Skin epidermis (tissue), 12 donors: ENCODE measurements at regions not wholly inside any gene's neighbourhood (a gene's known extent, or its start where the extent isn't known, plus 50 kb on each side); places are given as distances from the start of the nearest gene placed in this dataset.
"Not testable (repeated sequence)": the region's sequence is repeated elsewhere in the genome, so short reads cannot be mapped to it uniquely, and the experiment has no call there.

Experiments used
- H3K27ac ChIP-seq, 21 experiments: fragments of 200-600 bp; sonication (generic) in 11 of 21; one replicate each; pipeline ENCODE4 v1.5.0; 2020; ENCODE audit warnings: mild to moderate bottlenecking in 3 of 21, inconsistent platforms in 2 of 21, moderate library complexity in 2 of 21
- H3K4me3 ChIP-seq, 7 experiments: fragments of 200-600 bp; sonication (generic) in 2 of 7; one replicate each; pipeline ENCODE4 v1.5.0; 2020; ENCODE audit warnings: inconsistent platforms in 2 of 7, mild to moderate bottlenecking in 2 of 7, moderate library complexity in 1 of 7

DNA sequence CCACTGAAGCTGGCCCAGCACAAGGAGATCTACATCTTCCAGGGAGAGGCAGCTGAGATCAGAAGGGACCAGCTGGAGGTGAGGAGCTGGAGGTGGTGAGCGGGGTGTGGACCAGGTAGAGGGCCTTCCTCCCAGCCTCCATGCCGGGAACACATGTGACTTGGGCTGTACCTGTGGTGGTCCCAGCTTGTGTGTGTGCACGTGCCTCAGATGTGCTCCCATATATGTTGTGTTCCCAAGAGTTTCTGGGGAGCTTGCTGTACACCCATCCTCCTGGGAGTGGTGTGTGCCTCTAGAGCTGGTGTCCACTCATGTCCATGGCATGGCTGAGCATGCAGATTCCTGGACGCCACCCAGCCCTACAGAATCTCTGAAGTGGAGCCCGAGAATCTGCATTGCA lies 183.7 kb upstream of the AKAP13 start:
- H3K27ac ChIP-seq, H3K4me3 ChIP-seq: not testable (repeated sequence)

DNA sequence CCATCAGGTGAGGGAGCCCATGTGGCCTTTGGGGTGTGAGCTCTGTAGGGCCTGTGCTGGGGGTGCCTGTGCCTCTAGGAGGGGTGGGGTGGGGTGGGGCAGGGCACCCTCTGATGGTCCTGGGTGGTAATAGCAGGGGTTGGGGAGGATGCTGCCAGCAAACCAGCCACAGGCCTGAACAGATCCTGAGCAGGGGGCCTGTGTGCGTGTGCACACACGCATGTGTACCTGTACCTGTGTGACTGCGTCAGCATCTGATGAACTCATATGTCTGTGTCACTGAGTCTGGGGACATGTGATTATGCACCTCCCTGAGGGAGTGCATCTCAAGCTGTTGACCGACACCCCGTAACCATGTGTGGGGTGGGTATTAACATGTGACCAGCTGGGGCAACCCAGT lies 182.8 kb upstream of the AKAP13 start:
- not testable (repeated sequence) for H3K27ac ChIP-seq, H3K4me3 ChIP-seq

DNA sequence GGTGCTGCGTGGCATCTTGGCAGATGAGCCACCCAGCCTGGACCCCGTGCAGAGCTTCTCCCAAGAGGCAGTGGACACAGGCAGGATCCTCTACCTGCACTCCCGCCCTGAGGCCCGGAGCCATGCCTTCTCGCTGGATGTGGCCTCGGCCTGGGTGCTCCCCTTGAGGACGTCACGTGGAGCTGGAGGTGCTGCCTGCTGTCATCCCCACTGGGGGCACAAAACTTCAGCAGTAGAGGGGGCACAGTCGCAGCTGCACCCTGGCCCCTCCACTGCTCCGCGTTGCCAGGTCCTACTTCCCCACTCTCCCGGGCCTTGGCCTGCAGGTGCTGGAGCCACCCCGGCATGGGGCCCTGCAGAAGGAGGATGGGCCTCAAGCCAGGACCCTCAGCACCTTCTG lies 182.0 kb upstream of the AKAP13 start:
- H3K4me3 ChIP-seq, H3K27ac ChIP-seq: not testable (repeated sequence)

DNA sequence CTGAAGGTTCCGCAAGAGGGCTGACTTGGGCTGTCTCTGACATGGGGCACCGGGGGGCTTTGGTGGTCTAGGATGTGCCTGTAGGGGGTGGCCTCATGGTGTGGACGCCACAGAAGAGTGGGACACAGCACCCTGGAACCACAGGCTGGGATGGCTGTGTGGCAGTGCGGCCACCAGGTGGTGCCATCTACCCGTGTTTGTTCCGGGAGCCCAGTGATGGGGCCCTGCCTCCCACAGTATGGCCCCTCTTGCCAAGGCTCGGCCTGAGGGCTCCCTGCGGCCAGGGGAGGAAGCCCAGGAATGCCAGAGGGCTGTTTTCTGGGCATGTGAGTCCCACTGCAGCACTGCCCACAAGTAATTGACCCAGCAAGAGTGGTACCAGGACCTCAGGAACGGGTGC lies 180.2 kb upstream of the AKAP13 start:
- not testable (repeated sequence) for H3K27ac ChIP-seq, H3K4me3 ChIP-seq

DNA sequence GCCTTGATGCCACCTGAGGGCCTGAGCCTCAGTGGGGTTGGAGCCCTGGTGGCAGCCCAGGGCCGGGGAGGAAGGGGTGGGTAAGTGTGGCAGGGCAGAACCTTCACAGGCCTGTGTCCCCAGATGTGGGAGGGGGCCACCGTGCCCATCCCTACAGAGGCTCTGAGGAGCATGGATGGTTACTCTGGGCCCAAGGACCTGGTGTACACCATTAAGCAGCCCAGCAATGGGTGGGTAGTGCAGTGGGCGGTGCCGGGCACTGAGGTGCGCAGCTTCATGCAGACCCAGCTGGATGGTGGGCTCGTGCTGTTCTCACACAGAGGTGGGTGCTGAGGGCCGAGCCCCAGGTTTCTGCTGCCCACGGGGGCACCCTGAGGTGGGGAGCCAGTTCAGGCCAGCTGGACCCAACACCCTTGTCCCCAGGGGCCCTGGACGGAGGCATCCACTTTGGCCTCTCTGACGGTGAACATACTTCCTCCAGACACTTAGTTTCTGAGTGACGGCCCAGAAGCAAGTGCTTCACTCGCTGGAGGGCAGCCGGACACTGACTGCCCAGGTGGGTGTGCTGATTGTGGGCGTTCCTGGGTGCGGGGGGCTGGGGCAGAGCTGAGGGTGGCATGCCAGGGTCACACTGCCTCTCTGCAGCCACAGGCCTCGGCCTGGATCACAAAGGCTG lies 179.1 kb upstream of the AKAP13 start:
- H3K27ac ChIP-seq: not testable (repeated sequence)

DNA sequence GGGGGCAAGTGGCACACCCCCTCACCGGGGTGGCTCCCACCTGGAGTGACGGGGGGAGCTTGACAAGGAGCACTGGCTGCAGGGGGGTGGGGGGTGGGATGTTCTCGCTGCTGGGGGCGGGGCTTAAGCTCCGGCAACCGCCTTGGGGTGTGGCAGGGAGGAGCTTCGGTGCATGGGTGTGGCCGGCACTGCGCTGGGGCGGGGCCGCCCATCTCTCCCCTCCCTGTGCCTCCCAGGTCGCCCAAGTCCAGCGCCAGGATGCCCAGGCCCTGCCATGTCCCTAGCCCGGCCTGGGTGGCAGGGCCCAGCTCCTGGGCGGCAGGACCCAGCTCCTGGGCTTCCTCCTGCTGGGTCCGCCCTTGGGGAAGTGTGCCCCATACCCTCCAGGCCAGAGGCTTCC lies 175.9 kb upstream of the AKAP13 start:
- H3K4me3 ChIP-seq, H3K27ac ChIP-seq: not testable (repeated sequence)

More for the DNA sequence above, 179.1 kb upstream of the AKAP13 start:
- H3K4me3 ChIP-seq: not testable (repeated sequence)

DNA sequence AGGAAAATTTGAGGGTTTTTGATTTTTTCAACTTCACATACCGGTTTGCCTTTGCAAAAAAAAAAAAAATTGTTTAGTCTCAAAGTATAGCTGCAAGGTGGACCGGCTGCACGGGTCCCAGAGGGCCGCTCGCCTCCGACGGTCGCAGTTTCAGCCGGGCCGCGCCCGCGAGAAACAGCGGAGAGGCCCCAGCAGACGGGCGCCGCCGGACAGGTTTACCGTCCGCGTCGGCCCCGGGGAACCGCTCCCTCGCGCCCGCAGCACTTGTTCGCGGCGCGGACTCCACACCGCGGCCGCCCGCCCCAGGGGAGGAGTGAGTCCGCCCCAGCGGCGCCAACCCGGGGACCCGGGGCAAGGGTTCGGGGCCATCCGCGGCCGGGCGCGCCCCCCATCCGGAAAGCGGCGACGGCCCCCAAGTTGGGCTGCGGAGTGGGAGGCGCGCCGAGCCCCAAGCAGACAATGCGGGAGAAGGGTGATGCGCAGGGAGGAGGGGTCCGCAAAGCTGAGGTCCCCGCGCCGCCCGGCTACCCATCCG lies 146.5 kb upstream of the AKAP13 start:
- peak overlapping the region in 6 of 7 experiments; percentile 22 to 39 (median 38) for H3K4me3 ChIP-seq
- not testable (repeated sequence) for H3K27ac ChIP-seq

DNA sequence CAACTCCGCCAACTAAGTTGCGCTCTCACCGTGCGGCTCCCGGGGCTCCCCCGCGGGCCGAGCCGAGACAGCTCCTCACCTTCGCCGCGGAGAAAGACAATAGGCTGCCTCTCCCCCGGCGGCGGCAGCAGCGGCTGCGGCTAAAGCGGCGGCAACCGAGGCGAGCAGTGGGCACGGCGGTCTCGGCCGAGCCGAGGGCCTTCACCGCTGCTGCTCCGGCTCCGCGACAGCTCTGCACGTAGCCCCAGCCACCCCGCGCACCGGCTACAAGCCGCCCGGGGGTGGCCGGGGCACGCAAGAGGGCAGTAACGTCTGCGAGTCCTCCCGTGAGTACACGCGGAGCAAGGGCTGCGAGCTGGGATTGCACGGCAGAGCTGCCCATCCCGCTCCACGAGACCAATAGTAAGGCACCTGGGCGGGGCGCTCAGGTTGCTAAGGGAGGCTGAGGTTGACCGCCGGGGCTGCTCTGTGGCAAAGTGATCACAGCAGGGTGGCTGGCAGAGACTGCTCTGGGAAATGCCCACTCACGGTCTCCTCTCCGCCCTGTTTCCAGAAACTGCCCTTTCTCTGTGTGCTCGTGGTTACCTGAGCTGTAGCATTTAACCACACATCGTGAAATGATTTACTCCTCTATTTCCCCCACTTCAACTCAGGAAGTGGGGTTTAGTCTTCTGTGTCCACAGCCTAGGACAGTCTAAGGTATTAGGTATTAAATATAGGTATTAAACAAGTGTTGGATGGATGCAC lies 145.8 kb upstream of the AKAP13 start:
- not testable (repeated sequence) for H3K27ac ChIP-seq
- peak overlapping the region in 1 of 7 experiments; percentile 38 for H3K4me3 ChIP-seq

DNA sequence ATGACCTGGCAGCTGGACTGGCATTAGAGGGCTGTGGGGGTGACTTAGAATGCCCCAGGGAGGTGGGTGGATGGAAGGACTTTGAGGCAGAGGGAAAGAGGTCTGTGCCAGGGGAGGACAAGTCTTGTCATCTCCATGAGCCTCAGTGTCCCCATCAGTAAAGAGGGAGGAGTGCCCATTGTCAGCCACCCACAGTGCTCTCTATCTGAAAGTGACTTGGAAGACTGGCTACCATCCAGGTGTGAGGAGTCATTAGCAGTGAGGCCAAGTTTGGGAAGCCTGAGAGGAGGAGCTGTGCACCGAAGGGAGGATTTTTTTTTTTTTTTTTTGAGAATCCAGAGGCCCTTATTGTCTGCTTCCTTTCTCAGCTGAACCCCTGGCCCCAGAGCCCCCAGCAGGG lies 136.3 kb upstream of the AKAP13 start:
- H3K4me3 ChIP-seq, H3K27ac ChIP-seq: not testable (repeated sequence)

DNA sequence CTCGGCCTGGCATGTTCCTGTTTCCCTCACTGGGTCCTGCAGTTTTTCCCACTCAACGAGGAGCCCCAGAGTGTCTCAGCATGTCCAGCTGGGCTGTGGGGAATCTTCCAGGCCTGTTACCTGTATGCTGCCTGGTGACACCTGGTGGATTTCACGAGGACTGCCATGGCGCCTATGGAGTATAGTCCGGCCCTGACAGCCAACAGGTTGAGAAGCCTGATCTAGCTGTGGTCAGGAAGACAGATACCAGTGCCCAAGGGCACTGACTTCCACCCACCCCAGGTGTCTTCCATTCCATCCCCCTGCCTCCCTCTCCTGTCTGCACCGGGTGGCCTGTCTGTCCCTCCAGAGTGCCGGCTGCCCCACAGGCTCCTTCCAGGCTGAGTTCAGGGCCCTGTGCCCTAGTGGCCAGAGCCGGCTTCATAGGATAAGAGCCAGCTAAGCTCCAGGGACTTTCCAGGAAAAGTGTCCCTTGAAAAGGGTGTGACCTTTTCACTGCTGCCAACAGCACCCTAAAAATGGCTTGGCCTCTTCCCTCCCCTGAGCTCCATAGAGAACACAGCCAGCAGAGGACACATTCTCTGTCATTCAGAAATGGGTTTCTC lies 129.4 kb upstream of the AKAP13 start:
- H3K4me3 ChIP-seq, H3K27ac ChIP-seq: not testable (repeated sequence)

DNA sequence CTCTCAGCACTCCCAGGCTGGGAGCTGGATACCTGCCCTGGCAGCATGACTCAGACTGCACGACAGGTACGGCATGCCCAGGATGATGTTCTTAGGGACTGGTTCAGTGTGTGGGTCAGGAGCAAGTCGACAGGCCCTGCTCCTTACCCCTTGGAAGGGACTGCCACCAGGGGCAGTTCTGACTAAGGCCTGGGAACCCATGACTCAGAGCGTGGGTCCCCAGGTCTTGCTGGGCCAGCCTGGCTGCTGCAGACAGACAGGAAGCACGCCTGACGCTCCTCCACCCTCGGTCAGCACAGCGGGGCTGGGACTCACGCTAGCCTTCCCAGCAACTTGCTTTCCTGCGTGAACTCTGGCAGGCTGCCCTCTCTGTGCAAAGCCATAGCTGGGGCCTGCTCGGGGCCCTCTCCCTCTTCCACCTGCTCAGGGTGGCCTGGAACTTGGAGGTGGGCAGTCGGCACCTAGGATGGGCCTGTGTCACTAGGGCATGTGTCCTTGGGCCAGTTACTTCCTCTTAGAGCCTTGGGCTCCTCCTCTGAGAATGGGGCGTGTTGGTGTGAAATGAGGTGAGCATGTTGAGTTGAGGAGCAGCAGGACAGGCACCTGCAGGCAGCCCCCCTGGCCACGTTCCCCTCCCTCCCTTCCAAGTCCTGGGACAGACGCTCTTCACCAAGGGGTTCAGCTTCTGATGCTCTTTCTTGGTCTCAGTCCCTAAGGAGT lies 127.0 kb upstream of the AKAP13 start:
- H3K27ac ChIP-seq, H3K4me3 ChIP-seq: not testable (repeated sequence)

DNA sequence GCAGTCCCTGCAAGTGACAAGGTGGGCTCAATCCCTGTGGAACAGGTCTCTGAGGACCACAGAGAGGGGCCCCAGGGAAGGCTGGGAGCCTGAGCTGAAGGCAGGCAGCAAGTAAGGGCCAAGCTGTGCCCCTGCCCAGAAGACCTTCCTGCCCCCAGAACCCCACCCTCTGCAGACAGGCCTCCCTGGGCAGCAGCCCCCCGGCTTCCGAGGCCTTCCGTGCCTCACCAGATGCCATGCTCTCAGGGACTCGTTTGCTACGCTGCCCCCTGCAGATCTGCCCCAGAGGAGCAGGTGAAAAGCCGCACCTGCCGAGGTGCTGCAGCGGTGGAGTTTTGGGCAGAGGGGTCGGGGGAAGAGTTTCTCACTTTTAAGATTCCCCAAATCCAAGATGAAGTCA lies 125.4 kb upstream of the AKAP13 start:
- H3K27ac ChIP-seq, H3K4me3 ChIP-seq: not testable (repeated sequence)

DNA sequence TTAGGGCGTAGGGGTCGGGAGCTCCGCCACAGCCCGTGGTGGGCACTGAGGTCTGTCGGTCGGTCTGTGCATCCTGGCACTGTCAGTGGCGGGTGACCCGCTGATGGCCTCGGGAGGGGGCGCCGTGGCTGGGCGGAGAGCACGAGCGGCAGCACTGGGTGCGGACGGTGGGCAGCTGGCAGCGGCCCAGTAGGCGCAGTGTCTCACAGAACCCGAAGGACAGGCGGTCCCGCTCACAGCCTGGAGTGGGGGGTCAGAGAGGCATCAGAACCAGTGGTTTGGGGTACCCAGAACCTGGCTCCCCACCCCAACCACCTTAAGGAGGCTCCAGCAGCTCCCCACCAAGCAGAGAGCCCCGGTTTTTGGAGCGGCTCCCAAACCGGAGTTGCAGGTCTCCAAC lies 124.9 kb upstream of the AKAP13 start:
- H3K4me3 ChIP-seq, H3K27ac ChIP-seq: not testable (repeated sequence)

DNA sequence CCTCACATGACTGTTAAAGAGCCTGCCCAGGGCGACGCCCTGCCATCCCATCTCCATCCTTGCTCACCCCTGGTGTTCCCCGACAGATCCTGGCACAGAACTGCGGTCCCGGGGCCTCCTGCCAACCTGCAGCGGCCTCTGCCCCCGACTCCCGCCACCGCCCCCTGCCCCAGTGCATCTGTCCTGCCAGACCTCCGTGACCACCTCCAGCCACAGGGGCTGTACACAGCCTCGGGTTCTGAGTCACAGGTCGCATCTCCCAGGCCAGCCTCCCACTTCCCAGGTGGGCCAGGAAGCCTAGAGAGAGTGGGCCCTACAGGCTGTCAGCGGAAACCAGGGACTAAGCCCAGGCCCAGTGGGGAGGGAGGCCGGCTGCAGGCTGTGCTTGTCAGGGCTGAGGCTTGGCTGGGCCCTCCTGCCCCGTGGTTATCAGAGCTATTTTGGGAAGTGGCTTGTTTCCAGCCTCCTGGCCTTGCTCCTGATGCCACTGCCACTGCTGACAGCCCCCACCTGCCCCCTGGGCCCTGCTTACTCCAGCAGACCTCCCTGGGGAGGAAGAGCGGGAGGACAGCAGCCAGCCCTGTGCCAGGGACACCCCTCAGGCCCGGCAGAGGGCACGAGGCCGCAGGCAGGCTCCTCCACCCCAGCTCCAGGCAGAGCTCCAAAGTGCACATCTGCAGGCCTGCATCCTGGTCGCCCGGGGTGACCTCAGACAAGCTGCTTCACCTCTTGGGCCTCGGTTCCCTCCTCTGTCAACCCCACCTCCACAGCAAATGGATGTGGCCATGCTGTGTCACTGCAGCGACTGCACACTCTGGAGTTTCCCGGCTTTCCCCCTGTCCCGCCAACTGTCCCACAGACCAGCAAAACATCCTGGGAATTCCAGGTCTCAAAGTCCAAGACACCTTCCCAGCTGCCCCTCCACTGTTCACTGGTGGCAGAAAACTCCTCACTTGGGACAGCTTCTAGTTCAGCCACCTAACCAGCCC lies 124.1 kb upstream of the AKAP13 start:
- H3K4me3 ChIP-seq, H3K27ac ChIP-seq: not testable (repeated sequence)

DNA sequence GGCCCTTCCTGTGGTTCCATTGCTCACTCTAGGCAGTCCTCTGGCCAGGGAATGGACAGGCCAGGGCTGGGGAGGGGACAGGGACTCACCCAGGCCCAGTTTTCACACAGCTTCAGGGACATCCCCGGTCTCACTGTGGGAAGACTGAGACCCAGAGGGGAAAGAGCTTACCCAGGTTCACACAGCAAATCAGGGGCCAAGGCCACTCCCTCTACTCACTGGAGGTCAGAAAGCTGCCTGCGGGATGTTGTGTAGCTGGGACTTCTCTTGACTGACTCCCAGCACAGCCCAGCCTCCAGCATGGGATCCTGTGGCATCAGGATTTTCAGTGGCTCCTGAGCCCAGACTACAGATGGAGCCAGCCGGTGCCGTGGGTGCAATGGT lies 122.3 kb upstream of the AKAP13 start:
- H3K27ac ChIP-seq, H3K4me3 ChIP-seq: not testable (repeated sequence)

DNA sequence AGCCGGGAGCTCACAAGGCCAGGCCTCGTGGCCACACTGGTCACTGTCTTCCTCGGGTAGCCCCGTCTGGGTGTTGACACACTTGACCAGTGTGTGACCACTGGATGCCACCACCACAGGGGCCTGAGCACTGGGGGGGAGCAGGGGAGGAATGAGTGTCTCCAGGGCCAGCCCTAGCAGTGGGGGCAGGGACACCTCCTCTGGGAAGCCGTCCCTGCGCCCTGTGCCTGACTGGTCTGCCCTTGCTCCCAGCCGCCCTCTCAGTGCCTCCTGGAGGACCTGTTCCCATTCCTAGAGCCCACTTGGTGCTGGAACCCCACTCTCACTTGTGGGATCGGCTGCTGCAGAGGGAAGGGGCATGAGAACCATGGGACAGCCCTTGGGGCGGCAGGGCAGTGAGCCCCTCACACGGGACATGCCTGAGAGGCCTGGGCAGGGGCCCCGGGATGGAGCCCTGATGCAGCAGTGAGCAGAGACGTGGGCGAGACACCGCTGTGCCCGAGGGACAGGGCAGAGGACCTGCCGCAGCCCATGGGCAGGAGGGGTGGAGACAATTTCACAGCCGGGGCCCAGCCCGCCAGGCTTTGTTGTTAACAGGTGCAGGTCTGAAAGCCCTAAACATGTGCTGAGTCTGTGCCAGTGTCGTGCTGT lies 121.7 kb upstream of the AKAP13 start:
- not testable (repeated sequence) for H3K4me3 ChIP-seq, H3K27ac ChIP-seq

DNA sequence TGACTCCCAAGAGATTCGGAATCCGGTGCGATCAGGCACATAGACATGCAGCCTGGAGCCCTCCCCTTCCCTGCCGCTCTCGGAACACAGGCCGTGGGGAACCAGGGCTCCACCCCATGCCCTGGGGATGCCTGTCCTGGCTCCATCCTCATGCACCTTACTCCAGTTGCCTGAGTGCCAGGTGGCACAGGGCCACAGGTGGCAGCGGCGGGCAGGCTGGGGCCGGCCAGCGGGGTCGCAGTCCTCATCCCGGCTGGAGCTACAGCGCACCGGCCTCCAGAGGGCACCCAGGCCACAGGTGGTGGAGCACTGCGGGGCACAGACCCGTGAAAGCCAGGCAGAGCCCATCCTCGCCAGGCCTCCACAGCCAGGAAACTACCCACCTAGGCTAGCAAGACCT lies 119.9 kb upstream of the AKAP13 start:
- not testable (repeated sequence) for H3K4me3 ChIP-seq, H3K27ac ChIP-seq

DNA sequence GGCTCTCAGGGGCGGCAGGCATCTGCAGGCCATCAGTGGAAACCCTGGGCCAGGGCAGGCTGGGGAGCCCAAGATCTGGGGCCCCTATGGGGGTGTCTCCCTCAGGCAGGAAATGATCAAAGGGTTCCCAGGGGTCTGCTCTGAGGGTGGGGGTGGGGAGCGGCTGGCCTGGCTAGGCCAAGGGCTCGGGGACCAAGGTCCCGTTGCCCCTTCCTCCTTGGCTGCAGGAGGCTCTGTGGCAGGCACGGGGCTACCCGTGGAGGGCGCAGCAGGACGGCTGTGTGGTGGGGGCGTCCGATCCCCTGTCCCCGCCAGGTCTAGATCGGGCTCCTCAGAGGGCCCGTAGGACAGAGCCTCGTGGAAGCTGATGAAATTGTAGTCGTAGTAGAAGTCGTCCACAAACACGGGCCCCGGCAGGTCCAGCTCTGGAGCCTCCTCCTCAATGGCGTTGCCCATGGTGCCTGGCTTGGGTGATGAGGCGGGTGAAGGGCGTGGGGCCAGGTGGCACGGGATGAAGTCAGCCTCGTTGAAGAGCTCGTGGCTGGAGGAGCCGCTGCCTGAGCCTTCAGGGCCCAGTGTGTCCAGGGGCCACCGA lies 117.8 kb upstream of the AKAP13 start:
- not testable (repeated sequence) for H3K27ac ChIP-seq, H3K4me3 ChIP-seq
